GM18519 (cell line): ENCODE measurements at regions not wholly inside any gene's neighbourhood (a gene's known extent, or its start where the extent isn't known, plus 50 kb on each side); places are given as distances from the start of the nearest gene placed in this dataset.

Experiments
- ATAC-seq: cut with Tn5 transposase; IDR thresholded peaks from one replicate; pipeline ENCODE4 v1.9.1; 2021; ENCODE audit warnings: mild to moderate bottlenecking, moderate library complexity; ENCODE audit not compliant: unreplicated experiment, low FRiP score

GRCh38 chr3:135310317-135310716 lies 515.3 kb downstream of the EPHB1 start:
- ATAC-seq: peak; percentile 54

GRCh38 chr3:135311699-135312098 lies 516.6 kb downstream of the EPHB1 start:
- ATAC-seq: no peak

- ATAC-seq: no peak
These were observed 519.2 kb downstream of the EPHB1 start for GRCh38 chr3:135314237-135314636.

GRCh38 chr3:135324301-135324700 lies 529.2 kb downstream of the EPHB1 start:
- ATAC-seq: no peak

- ATAC-seq: no peak
These were observed 530.0 kb downstream of the EPHB1 start for GRCh38 chr3:135325096-135325495.

- no peak for ATAC-seq
These were observed 530.7 kb downstream of the EPHB1 start for GRCh38 chr3:135325726-135326235.

GRCh38 chr3:135326851-135327250 lies 531.8 kb downstream of the EPHB1 start:
- ATAC-seq: no peak

- ATAC-seq: no peak
These were observed 533.0 kb downstream of the EPHB1 start for GRCh38 chr3:135328036-135328435.

GRCh38 chr3:135329479-135329878 lies 534.4 kb downstream of the EPHB1 start:
- ATAC-seq: no peak

- no peak for ATAC-seq
These were observed 542.1 kb downstream of the EPHB1 start for GRCh38 chr3:135337192-135337591.

- ATAC-seq: no peak
These were observed 553.6 kb downstream of the EPHB1 start for GRCh38 chr3:135348690-135349089.

GRCh38 chr3:135349254-135349948 lies 554.3 kb downstream of the EPHB1 start:
- ATAC-seq: no peak

- no peak for ATAC-seq
These were observed 557.2 kb downstream of the EPHB1 start for GRCh38 chr3:135352213-135352612.

- no peak for ATAC-seq
These were observed 567.8 kb downstream of the EPHB1 start for GRCh38 chr3:135362889-135363288.

GRCh38 chr3:135364676-135365075 lies 569.6 kb downstream of the EPHB1 start:
- no peak for ATAC-seq

- no peak for ATAC-seq
These were observed 571.8 kb downstream of the EPHB1 start for GRCh38 chr3:135366816-135367215.

- ATAC-seq: no peak
These were observed 573.3 kb downstream of the EPHB1 start for GRCh38 chr3:135368316-135368715.

- no peak for ATAC-seq
These were observed 573.7 kb downstream of the EPHB1 start for GRCh38 chr3:135368781-135369180.

GRCh38 chr3:135374571-135374970 lies 579.5 kb downstream of the EPHB1 start:
- no peak for ATAC-seq

GRCh38 chr3:135382188-135382587 lies 583.3 kb upstream of the PPP2R3A start:
- ATAC-seq: no peak

GRCh38 chr3:135382621-135383020 lies 582.9 kb upstream of the PPP2R3A start:
- no peak for ATAC-seq

- ATAC-seq: no peak
These were observed 582.2 kb upstream of the PPP2R3A start for GRCh38 chr3:135383301-135383700.

GRCh38 chr3:135392151-135392550 lies 573.4 kb upstream of the PPP2R3A start:
- ATAC-seq: no peak
